WTC11 (cell line): ENCODE measurements at regions not wholly inside any gene's neighbourhood (a gene's known extent, or its start where the extent isn't known, plus 50 kb on each side); places are given as distances from the start of the nearest gene placed in this dataset.

Experiments used
- ATAC-seq: fragments of 200-7000 bp; cut with Tn5 transposase; 2 replicates; pipeline ENCODE4 v1.10.0; 2021; ENCODE audit warnings: mild to moderate bottlenecking, moderate library complexity
- CTCF ChIA-PET: fragments of 300-600 bp; sonication (Branson Sonifier 250); formaldehyde crosslinking; loops from one replicate; lab custom pipeline; 2021; ENCODE audit warnings: antibody characterized with exemption; lab: Charles Lee
- POLR2A ChIA-PET: fragments of 350-600 bp; sonication (Branson Sonifier 250); formaldehyde crosslinking; loops from one replicate; lab custom pipeline; 2021; ENCODE audit warnings: antibody characterized with exemption; lab: Charles Lee
- DNase-seq: peaks from one replicate; pipeline ENCODE4 v3.0.0; 2021; ENCODE audit warnings: low spot score
- H3K27ac Mint-ChIP-seq: 2 replicates; pipeline ENCODE4 v1.8.0; 2021; ENCODE audit warnings: mixed read lengths
- H3K27me3 Mint-ChIP-seq: 2 replicates; pipeline ENCODE4 v1.8.0; 2021; ENCODE audit warnings: low read depth, mild to moderate bottlenecking, moderate library complexity, mixed read lengths
- H3K36me3 Mint-ChIP-seq: 2 replicates; pipeline ENCODE4 v1.8.0; 2021; ENCODE audit warnings: mixed read lengths
- H3K4me1 Mint-ChIP-seq: 2 replicates; pipeline ENCODE4 v1.8.0; 2022; ENCODE audit warnings: mixed read lengths
- H3K4me3 Mint-ChIP-seq: 2 replicates; pipeline ENCODE4 v1.8.0; 2021; ENCODE audit warnings: mild to moderate bottlenecking, moderate library complexity, mixed read lengths
- H3K9me3 Mint-ChIP-seq: 2 replicates; pipeline ENCODE4 v1.8.0; 2021; ENCODE audit warnings: mixed read lengths
- ARID4B ChIP-seq: sonication (generic); formaldehyde crosslinking; IDR thresholded peaks from 2 replicates; pipeline ENCODE4 v1.8.0; 2023; ENCODE audit warnings: missing genetic modification reagents, mild to moderate bottlenecking, borderline replicate concordance
- ATF6 ChIP-seq: sonication (generic); formaldehyde crosslinking; IDR thresholded peaks from 2 replicates; pipeline ENCODE4 v1.8.1; 2023; ENCODE audit warnings: mild to moderate bottlenecking, missing genetic modification reagents
- E2F1 ChIP-seq: sonication (generic); formaldehyde crosslinking; IDR thresholded peaks from 2 replicates; pipeline ENCODE4 v1.8.0; 2022; ENCODE audit warnings: mild to moderate bottlenecking, missing genetic modification reagents
- EMX1 ChIP-seq: fragments of 250-450 bp; sonication (Bioruptor Pico); IDR thresholded peaks from 2 replicates; pipeline ENCODE4 v1.8.0; 2021; ENCODE audit warnings: mild to moderate bottlenecking
- ESRRA ChIP-seq: sonication (generic); formaldehyde crosslinking; IDR thresholded peaks from 2 replicates; pipeline ENCODE4 v1.8.1; 2022; ENCODE audit warnings: mild to moderate bottlenecking, missing genetic modification reagents, borderline replicate concordance
- FOXP1 ChIP-seq: sonication (generic); formaldehyde crosslinking; IDR thresholded peaks from 2 replicates; pipeline ENCODE4 v1.8.0; 2022; ENCODE audit warnings: missing genetic modification reagents, mild to moderate bottlenecking, moderate library complexity, borderline replicate concordance
- HMGA2 ChIP-seq: fragments of 250-450 bp; sonication (Bioruptor Pico); IDR thresholded peaks from 2 replicates; pipeline ENCODE4 v1.4.0; 2021; ENCODE audit warnings: mild to moderate bottlenecking, moderate library complexity
- MAX ChIP-seq: sonication (generic); formaldehyde crosslinking; IDR thresholded peaks from 2 replicates; pipeline ENCODE4 v1.8.0; 2022; ENCODE audit warnings: mild to moderate bottlenecking, missing genetic modification reagents
- MYBL2 ChIP-seq: sonication (generic); formaldehyde crosslinking; IDR thresholded peaks from 2 replicates; pipeline ENCODE4 v1.8.1; 2023; ENCODE audit warnings: mild to moderate bottlenecking, moderate library complexity, missing genetic modification reagents
- NFATC4 ChIP-seq: fragments of 250-450 bp; sonication (Bioruptor Pico); IDR thresholded peaks from 2 replicates; pipeline ENCODE4 v1.9.0; 2021; ENCODE audit warnings: mild to moderate bottlenecking
- PREB ChIP-seq: sonication (generic); formaldehyde crosslinking; IDR thresholded peaks from 2 replicates; pipeline ENCODE4 v1.8.1; 2022; ENCODE audit warnings: mild to moderate bottlenecking, missing genetic modification reagents, moderate library complexity, borderline replicate concordance
- PRRX2 ChIP-seq: fragments of 250-450 bp; sonication (Bioruptor Pico); IDR thresholded peaks from 2 replicates; pipeline ENCODE4 v1.8.0; 2021; ENCODE audit warnings: mild to moderate bottlenecking
- SMAD3 ChIP-seq: sonication (generic); formaldehyde crosslinking; IDR thresholded peaks from 2 replicates; pipeline ENCODE4 v1.8.0; 2022; ENCODE audit warnings: missing genetic modification reagents, mild to moderate bottlenecking, borderline replicate concordance
- SP1 ChIP-seq: sonication (generic); formaldehyde crosslinking; conservative IDR thresholded peaks from 2 replicates; pipeline ENCODE4 v1.8.1; 2022; ENCODE audit warnings: missing genetic modification reagents
- TEAD4 ChIP-seq: sonication (generic); formaldehyde crosslinking; IDR thresholded peaks from 2 replicates; pipeline ENCODE4 v1.8.0; 2022; ENCODE audit warnings: mild to moderate bottlenecking, missing genetic modification reagents
- ZBTB43 ChIP-seq: sonication (generic); formaldehyde crosslinking; IDR thresholded peaks from 2 replicates; pipeline ENCODE4 v1.8.1; 2023; ENCODE audit warnings: mild to moderate bottlenecking, missing genetic modification reagents
- ZMAT4 ChIP-seq: fragments of 250-450 bp; sonication (Bioruptor Pico); IDR thresholded peaks from 2 replicates; pipeline ENCODE4 v1.9.0; 2021; ENCODE audit warnings: mild to moderate bottlenecking

- ChIA-PET CTCF (no interaction called here), POLR2A (no interaction called here)
- no peaks in the 10 kb centered on the region; the same call in 1 of the 2 replicates for H3K27me3 Mint-ChIP-seq
- ATAC-seq (no peak), DNase-seq (no peak)
- no peak overlapping the region for H3K4me3 Mint-ChIP-seq
- no peaks in the 10 kb centered on the region for H3K36me3 Mint-ChIP-seq
- H3K9me3 Mint-ChIP-seq, result 0 out of 2 replicates have a peak, but pooled peaks cover 4% of the 10 kb centered on the region
- no peak overlapping the region for H3K27ac Mint-ChIP-seq
- no peak for TF ChIP-seq SMAD3 (CRISPR knock-in tag)
- TF ChIP-seq NFATC4 (CRISPR knock-in tag), result no peak
- TF ChIP-seq E2F1 (CRISPR knock-in tag), result no peak
- no peak for TF ChIP-seq PREB (CRISPR knock-in tag)
- TF ChIP-seq ESRRA, result no peak
- TF ChIP-seq MYBL2 (CRISPR knock-in tag), result no peak
- no peak for TF ChIP-seq SP1 (CRISPR knock-in tag)
- TF ChIP-seq ZBTB43 (CRISPR knock-in tag), result no peak
- TF ChIP-seq ARID4B, result no peak
- TF ChIP-seq ATF6, result no peak
- no peak for TF ChIP-seq MAX (CRISPR knock-in tag)
- TF ChIP-seq PRRX2, result no peak
- TF ChIP-seq EMX1, result no peak
- TF ChIP-seq FOXP1 (CRISPR knock-in tag), result no peak
- TF ChIP-seq TEAD4 (CRISPR knock-in tag), result no peak
- no peak for TF ChIP-seq ZMAT4
- no peak for TF ChIP-seq HMGA2 (CRISPR knock-in tag)
- no peaks in the 10 kb centered on the region for H3K4me1 Mint-ChIP-seq
Observed at GRCh38 chr1:188551176-188551575, 1722.4 kb downstream of the PLA2G4A start.
